ENCODE measurements at regions not wholly inside any gene's neighbourhood (a gene's known extent, or its start where the extent isn't known, plus 50 kb on each side); places are given as distances from the start of the nearest gene placed in this dataset.

GRCh38 chr10:42928064-42928463, 145.5 kb downstream of the BMS1 start:
- no peak for ATAC-seq
- intact Hi-C loops (cut with DNase I; ENCODE audit: low total_unique reads) (no loop called here), in situ Hi-C loops (cut with MboI; ENCODE audit: low sequenced_read_pairs in 4 of 4) (no loop called here)
- no peaks in the 10 kb centered on the region for H3K36me3 ChIP-seq
- peaks cover 14 to 19% (median 16%) of the 10 kb centered on the region in 3 donors for H3K27me3 ChIP-seq
- no peak for TF ChIP-seq POLR2A (IDR thresholded peaks at IDR 0.05)
- no peak for TF ChIP-seq CTCF (IDR thresholded peaks at IDR 0.05 in 4 of 5, conservative IDR thresholded peaks at IDR 0.05 in 1 of 5)
- no peaks in the 10 kb centered on the region for H3K4me1 ChIP-seq
- DNase-seq = no peak
- H3K9me3 ChIP-seq = no peaks in the 10 kb centered on the region
- no peak overlapping the region for H3K27ac ChIP-seq
- H3K4me3 ChIP-seq = no peak overlapping the region

- DNase-seq (no peak), ATAC-seq (no peak)
- Histone ChIP-seq H3K27me3 (peaks cover 24 to 30% (median 25%) of the 10 kb centered on the region in 3 donors), H3K4me1 (no peaks in the 10 kb centered on the region), H3K36me3 (no peaks in the 10 kb centered on the region), H3K27ac (no peak overlapping the region), H3K4me3 (no peak overlapping the region), H3K9me3 (no peaks in the 10 kb centered on the region)
- intact Hi-C loops (cut with DNase I; ENCODE audit: low total_unique reads) (no loop called here), in situ Hi-C loops (cut with MboI; ENCODE audit: low sequenced_read_pairs in 4 of 4) (no loop called here)
- TF ChIP-seq CTCF (IDR thresholded peaks at IDR 0.05 in 4 of 5, conservative IDR thresholded peaks at IDR 0.05 in 1 of 5) = no peak
- no peak for TF ChIP-seq POLR2A (IDR thresholded peaks at IDR 0.05)
Measured at GRCh38 chr10:42929236-42929635, 146.6 kb downstream of the BMS1 start.

- no peak for TF ChIP-seq POLR2A (IDR thresholded peaks at IDR 0.05)
- TF ChIP-seq CTCF (IDR thresholded peaks at IDR 0.05 in 4 of 5, conservative IDR thresholded peaks at IDR 0.05 in 1 of 5) = no peak
- Histone ChIP-seq H3K27me3 (peaks cover 24 to 34% (median 25%) of the 10 kb centered on the region in 3 donors), H3K4me1 (no peaks in the 10 kb centered on the region), H3K9me3 (no peaks in the 10 kb centered on the region), H3K4me3 (no peak overlapping the region), H3K27ac (no peak overlapping the region), H3K36me3 (no peaks in the 10 kb centered on the region)
- in situ Hi-C loops (cut with MboI; ENCODE audit: low sequenced_read_pairs in 4 of 4) (no loop called here), intact Hi-C loops (cut with DNase I; ENCODE audit: low total_unique reads) (no loop called here)
- ATAC-seq (no peak), DNase-seq (no peak)
Measured at GRCh38 chr10:42929993-42930392, 146.9 kb upstream of the RET start.

GRCh38 chr10:42930516-42931192, 146.2 kb upstream of the RET start:
- intact Hi-C loops (cut with DNase I; ENCODE audit: low total_unique reads) = no loop called here
- in situ Hi-C loops (cut with MboI; ENCODE audit: low sequenced_read_pairs in 4 of 4) = no loop called here
- no peak overlapping the region for H3K4me3 ChIP-seq
- DNase-seq (no peak), ATAC-seq (no peak)
- TF ChIP-seq POLR2A (IDR thresholded peaks at IDR 0.05) (no peak), CTCF (IDR thresholded peaks at IDR 0.05 in 4 of 5, conservative IDR thresholded peaks at IDR 0.05 in 1 of 5) (no peak)
- peaks cover 24 to 34% (median 25%) of the 10 kb centered on the region in 3 donors for H3K27me3 ChIP-seq
- no peaks in the 10 kb centered on the region for H3K36me3 ChIP-seq
- no peak overlapping the region for H3K27ac ChIP-seq
- no peaks in the 10 kb centered on the region for H3K4me1 ChIP-seq
- H3K9me3 ChIP-seq = no peaks in the 10 kb centered on the region

- in situ Hi-C loops (cut with MboI; ENCODE audit: low sequenced_read_pairs in 4 of 4) (no loop called here), intact Hi-C loops (cut with DNase I; ENCODE audit: low total_unique reads) (no loop called here)
- TF ChIP-seq POLR2A (IDR thresholded peaks at IDR 0.05) (no peak), CTCF (IDR thresholded peaks at IDR 0.05 in 4 of 5, conservative IDR thresholded peaks at IDR 0.05 in 1 of 5) (no peak)
- H3K36me3 ChIP-seq = no peaks in the 10 kb centered on the region
- no peak overlapping the region for H3K4me3 ChIP-seq
- DNase-seq (no peak), ATAC-seq (no peak)
- H3K27ac ChIP-seq = no peak overlapping the region
- no peaks in the 10 kb centered on the region for H3K4me1 ChIP-seq
- H3K9me3 ChIP-seq = no peaks in the 10 kb centered on the region
- peaks cover 24 to 34% (median 25%) of the 10 kb centered on the region in 3 donors for H3K27me3 ChIP-seq
Measured at GRCh38 chr10:42932116-42932515, 144.8 kb upstream of the RET start.
